HG02798 (cell line): ENCODE measurements at regions not wholly inside any gene's neighbourhood (a gene's known extent, or its start where the extent isn't known, plus 50 kb on each side); places are given as distances from the start of the nearest gene placed in this dataset.
A peak's percentile ranks its signal among the peaks of the same experiment; 100 is the strongest.
"Not testable (repeated sequence)": the region's sequence is repeated elsewhere in the genome, so short reads cannot be mapped to it uniquely, and the experiment has no call there.

ENCODE experiments used
- ATAC-seq: cut with Tn5 transposase; IDR thresholded peaks from one replicate; pipeline ENCODE4 v1.9.1; 2021; ENCODE audit warnings: mild to moderate bottlenecking; ENCODE audit not compliant: unreplicated experiment, poor library complexity

- no peak for ATAC-seq
Observed at GRCh38 chr7:35908331-35909216, 107.7 kb downstream of the SEPTIN7 start.

- ATAC-seq: no peak
Observed at GRCh38 chr7:35909870-35910357, 109.1 kb downstream of the SEPTIN7 start.

GRCh38 chr7:35910621-35911020 lies 109.8 kb downstream of the SEPTIN7 start:
- not testable (repeated sequence) for ATAC-seq

GRCh38 chr7:35913350-35913749 lies 112.5 kb downstream of the SEPTIN7 start:
- not testable (repeated sequence) for ATAC-seq

- not testable (repeated sequence) for ATAC-seq
Observed at GRCh38 chr7:35914214-35914613, 113.4 kb downstream of the SEPTIN7 start.

- not testable (repeated sequence) for ATAC-seq
Observed at GRCh38 chr7:35915247-35915955, 114.5 kb downstream of the SEPTIN7 start.

- not testable (repeated sequence) for ATAC-seq
Observed at GRCh38 chr7:35918217-35918616, 117.4 kb downstream of the SEPTIN7 start.

- peak; percentile 52 for ATAC-seq
Observed at GRCh38 chr7:35919607-35920006, 118.8 kb downstream of the SEPTIN7 start.

GRCh38 chr7:35921338-35921737 lies 120.5 kb downstream of the SEPTIN7 start:
- not testable (repeated sequence) for ATAC-seq

- ATAC-seq: not testable (repeated sequence)
Observed at GRCh38 chr7:35924668-35925067, 123.8 kb downstream of the SEPTIN7 start.

GRCh38 chr7:35926966-35927365 lies 126.1 kb downstream of the SEPTIN7 start:
- ATAC-seq: not testable (repeated sequence)

GRCh38 chr7:35931134-35931533 lies 130.3 kb downstream of the SEPTIN7 start:
- ATAC-seq: not testable (repeated sequence)

GRCh38 chr7:35931551-35931950 lies 130.7 kb downstream of the SEPTIN7 start:
- not testable (repeated sequence) for ATAC-seq

- ATAC-seq: not testable (repeated sequence)
Observed at GRCh38 chr7:35940695-35941094, 139.8 kb downstream of the SEPTIN7 start.

- ATAC-seq: not testable (repeated sequence)
Observed at GRCh38 chr7:35945621-35946020, 144.8 kb downstream of the SEPTIN7 start.

- ATAC-seq: not testable (repeated sequence)
Observed at GRCh38 chr7:35955735-35956134, 154.9 kb downstream of the SEPTIN7 start.

- not testable (repeated sequence) for ATAC-seq
Observed at GRCh38 chr7:35956988-35957387, 156.1 kb downstream of the SEPTIN7 start.

- ATAC-seq: not testable (repeated sequence)
Observed at GRCh38 chr7:35961260-35961659, 160.4 kb downstream of the SEPTIN7 start.

- ATAC-seq: not testable (repeated sequence)
Observed at GRCh38 chr7:35962607-35963006, 161.8 kb downstream of the SEPTIN7 start.

- ATAC-seq: no peak
Observed at GRCh38 chr7:35967366-35968139, 166.7 kb downstream of the SEPTIN7 start.
